ENCODE measurements at regions not wholly inside any gene's neighbourhood (a gene's known extent, or its start where the extent isn't known, plus 50 kb on each side); places are given as distances from the start of the nearest gene placed in this dataset.

GRCh38 chr3:180798197-180798596 lies 114.3 kb upstream of the FXR1 start:
- Histone ChIP-seq H2AK5ac (ENCODE audit: low read length, severe bottlenecking) (no peak overlapping the region), H2BK15ac (ENCODE audit: low read depth, poor library complexity, severe bottlenecking) (no peak overlapping the region), H2BK120ac (ENCODE audit: low read depth, low read length) (no peak overlapping the region), H3K79me1 (replicated peaks; ENCODE audit: low read length, poor library complexity, severe bottlenecking) (no peaks in the 10 kb centered on the region), H4K8ac (ENCODE audit: low read length) (no peak overlapping the region), H3K9ac (ENCODE audit: low read length) (peak overlapping the region; percentile 53), H3K18ac (ENCODE audit: low read depth in 1 of 2, low read length in 2 of 2) (no peak overlapping the region), H3K27ac (ENCODE audit: low read length, poor library complexity, severe bottlenecking) (no peak overlapping the region), H2AFZ (ENCODE audit: low read depth, low read length) (no peak overlapping the region), H3K9me3 (ENCODE audit: control insufficient read depth, low read length) (no peaks in the 10 kb centered on the region), H4K91ac (ENCODE audit: low read length) (no peak overlapping the region), H3K14ac (ENCODE audit: low read length in 2 of 2) (no peak overlapping the region), H3K4me3 (ENCODE audit: insufficient read depth in 1 of 2, low read depth in 1 of 2, low read length in 2 of 2) (no peak overlapping the region), H3K23ac (ENCODE audit: low read length in 2 of 2) (no peak overlapping the region), H2BK5ac (ENCODE audit: low read depth, low read length, poor library complexity, severe bottlenecking) (no peak overlapping the region), H3K4me1 (ENCODE audit: control insufficient read depth, insufficient read depth, low read depth, low read length) (no peaks in the 10 kb centered on the region), H3K4ac (ENCODE audit: low read depth in 1 of 2, low read length in 2 of 2) (no peak overlapping the region), H3K27me3 (ENCODE audit: control insufficient read depth in 1 of 2, insufficient read depth in 1 of 2, low read length in 2 of 2) (no peaks in the 10 kb centered on the region), H2BK12ac (ENCODE audit: low read length in 2 of 2) (no peak overlapping the region), H3K4me2 (ENCODE audit: low read length, poor library complexity, severe bottlenecking) (no peak overlapping the region), H3K36me3 (ENCODE audit: control insufficient read depth in 1 of 2, insufficient read depth in 2 of 2, low read depth in 1 of 2, low read length in 2 of 2) (no peaks in the 10 kb centered on the region)
- DNase-seq, result no peak
- WGBS, result 72% methylated on average over 4 of the region's 4 CpGs

GRCh38 chr3:180802837-180803236 lies 109.6 kb upstream of the FXR1 start:
- Histone ChIP-seq H3K14ac (ENCODE audit: low read length in 2 of 2) (no peak overlapping the region), H2BK12ac (ENCODE audit: low read length in 2 of 2) (no peak overlapping the region), H2BK15ac (ENCODE audit: low read depth, poor library complexity, severe bottlenecking) (no peak overlapping the region), H3K27me3 (ENCODE audit: control insufficient read depth in 1 of 2, insufficient read depth in 1 of 2, low read length in 2 of 2) (no peaks in the 10 kb centered on the region), H3K4me3 (ENCODE audit: insufficient read depth in 1 of 2, low read depth in 1 of 2, low read length in 2 of 2) (no peak overlapping the region), H3K27ac (ENCODE audit: low read length, poor library complexity, severe bottlenecking) (no peak overlapping the region), H2BK5ac (ENCODE audit: low read depth, low read length, poor library complexity, severe bottlenecking) (no peak overlapping the region), H3K23ac (ENCODE audit: low read length in 2 of 2) (no peak overlapping the region), H4K8ac (ENCODE audit: low read length) (no peak overlapping the region), H2AK5ac (ENCODE audit: low read length, severe bottlenecking) (no peak overlapping the region), H2AFZ (ENCODE audit: low read depth, low read length) (no peak overlapping the region), H3K9me3 (ENCODE audit: control insufficient read depth, low read length) (no peaks in the 10 kb centered on the region), H3K79me1 (replicated peaks; ENCODE audit: low read length, poor library complexity, severe bottlenecking) (no peaks in the 10 kb centered on the region), H3K9ac (ENCODE audit: low read length) (no peak overlapping the region), H2BK120ac (ENCODE audit: low read depth, low read length) (no peak overlapping the region), H3K4ac (ENCODE audit: low read depth in 1 of 2, low read length in 2 of 2) (no peak overlapping the region), H4K91ac (ENCODE audit: low read length) (no peak overlapping the region), H3K18ac (ENCODE audit: low read depth in 1 of 2, low read length in 2 of 2) (no peak overlapping the region), H3K36me3 (ENCODE audit: control insufficient read depth in 1 of 2, insufficient read depth in 2 of 2, low read depth in 1 of 2, low read length in 2 of 2) (no peaks in the 10 kb centered on the region), H3K4me1 (ENCODE audit: control insufficient read depth, insufficient read depth, low read depth, low read length) (no peaks in the 10 kb centered on the region), H3K4me2 (ENCODE audit: low read length, poor library complexity, severe bottlenecking) (no peak overlapping the region)
- peak; percentile 18 for DNase-seq

- Histone ChIP-seq H3K4me1 (ENCODE audit: control insufficient read depth, insufficient read depth, low read depth, low read length) (no peaks in the 10 kb centered on the region), H3K79me1 (replicated peaks; ENCODE audit: low read length, poor library complexity, severe bottlenecking) (no peaks in the 10 kb centered on the region), H2BK12ac (ENCODE audit: low read length in 2 of 2) (no peak overlapping the region), H2AFZ (ENCODE audit: low read depth, low read length) (no peak overlapping the region), H3K18ac (ENCODE audit: low read depth in 1 of 2, low read length in 2 of 2) (no peak overlapping the region), H2AK5ac (ENCODE audit: low read length, severe bottlenecking) (no peak overlapping the region), H3K4ac (ENCODE audit: low read depth in 1 of 2, low read length in 2 of 2) (no peak overlapping the region), H3K36me3 (ENCODE audit: control insufficient read depth in 1 of 2, insufficient read depth in 2 of 2, low read depth in 1 of 2, low read length in 2 of 2) (no peaks in the 10 kb centered on the region), H2BK120ac (ENCODE audit: low read depth, low read length) (no peak overlapping the region), H2BK5ac (ENCODE audit: low read depth, low read length, poor library complexity, severe bottlenecking) (no peak overlapping the region), H3K27me3 (ENCODE audit: control insufficient read depth in 1 of 2, insufficient read depth in 1 of 2, low read length in 2 of 2) (no peaks in the 10 kb centered on the region), H3K27ac (ENCODE audit: low read length, poor library complexity, severe bottlenecking) (no peak overlapping the region), H3K9ac (ENCODE audit: low read length) (peak overlapping the region; percentile 81), H4K8ac (ENCODE audit: low read length) (no peak overlapping the region), H2BK15ac (ENCODE audit: low read depth, poor library complexity, severe bottlenecking) (no peak overlapping the region), H3K23ac (ENCODE audit: low read length in 2 of 2) (no peak overlapping the region), H3K9me3 (ENCODE audit: control insufficient read depth, low read length) (no peaks in the 10 kb centered on the region), H3K4me3 (ENCODE audit: insufficient read depth in 1 of 2, low read depth in 1 of 2, low read length in 2 of 2) (peak overlapping the region in 1 of 2 experiments; percentile 52), H3K4me2 (ENCODE audit: low read length, poor library complexity, severe bottlenecking) (no peak overlapping the region), H4K91ac (ENCODE audit: low read length) (no peak overlapping the region), H3K14ac (ENCODE audit: low read length in 2 of 2) (no peak overlapping the region)
- 0% methylated on average over 2 of the region's 6 CpGs for WGBS
- peak; percentile 13 for DNase-seq
Measured at GRCh38 chr3:180804916-180805315, 107.6 kb upstream of the FXR1 start.

- no peak overlapping the region for H3K4ac ChIP-seq (ENCODE audit: low read depth in 1 of 2, low read length in 2 of 2)
- no peak overlapping the region for H2BK12ac ChIP-seq (ENCODE audit: low read length in 2 of 2)
- H3K23ac ChIP-seq (ENCODE audit: low read length in 2 of 2), result no peak overlapping the region
- no peak overlapping the region for H3K4me3 ChIP-seq (ENCODE audit: insufficient read depth in 1 of 2, low read depth in 1 of 2, low read length in 2 of 2)
- H2BK15ac ChIP-seq (ENCODE audit: low read depth, poor library complexity, severe bottlenecking), result no peak overlapping the region
- no peaks in the 10 kb centered on the region for H3K4me1 ChIP-seq (ENCODE audit: control insufficient read depth, insufficient read depth, low read depth, low read length)
- no peak overlapping the region for H4K91ac ChIP-seq (ENCODE audit: low read length)
- no peak overlapping the region for H3K9ac ChIP-seq (ENCODE audit: low read length)
- no peak overlapping the region for H3K14ac ChIP-seq (ENCODE audit: low read length in 2 of 2)
- H2AK5ac ChIP-seq (ENCODE audit: low read length, severe bottlenecking), result no peak overlapping the region
- DNase-seq, result no peak
- H3K4me2 ChIP-seq (ENCODE audit: low read length, poor library complexity, severe bottlenecking), result no peak overlapping the region
- no peak overlapping the region for H4K8ac ChIP-seq (ENCODE audit: low read length)
- H3K27ac ChIP-seq (ENCODE audit: low read length, poor library complexity, severe bottlenecking), result no peak overlapping the region
- no peaks in the 10 kb centered on the region for H3K36me3 ChIP-seq (ENCODE audit: control insufficient read depth in 1 of 2, insufficient read depth in 2 of 2, low read depth in 1 of 2, low read length in 2 of 2)
- no peak overlapping the region for H3K18ac ChIP-seq (ENCODE audit: low read depth in 1 of 2, low read length in 2 of 2)
- no peaks in the 10 kb centered on the region for H3K79me1 ChIP-seq (replicated peaks; ENCODE audit: low read length, poor library complexity, severe bottlenecking)
- no peaks in the 10 kb centered on the region for H3K9me3 ChIP-seq (ENCODE audit: control insufficient read depth, low read length)
- WGBS, result 38% methylated on average over 1 of the region's 1 CpG
- H2BK120ac ChIP-seq (ENCODE audit: low read depth, low read length), result no peak overlapping the region
- H3K27me3 ChIP-seq (ENCODE audit: control insufficient read depth in 1 of 2, insufficient read depth in 1 of 2, low read length in 2 of 2), result no peaks in the 10 kb centered on the region
- no peak overlapping the region for H2BK5ac ChIP-seq (ENCODE audit: low read depth, low read length, poor library complexity, severe bottlenecking)
- H2AFZ ChIP-seq (ENCODE audit: low read depth, low read length), result no peak overlapping the region
Measured at GRCh38 chr3:180808823-180809575, 103.5 kb upstream of the FXR1 start.

Measured in mesenchymal stem cell (in vitro differentiated cells and primary cell).